Vagina (tissue), 2 donors: ENCODE measurements at regions not wholly inside any gene's neighbourhood (a gene's known extent, or its start where the extent isn't known, plus 50 kb on each side); places are given as distances from the start of the nearest gene placed in this dataset.

Source experiments
- CTCF ChIP-seq, 3 experiments: fragments of 450-650 bp in 2 of 3; fragments of 200-600 bp in 1 of 3; sonication (generic) in 1 of 3; IDR thresholded peaks; one replicate each; pipeline ENCODE4 v1.5.1; 2017 to 2019; ENCODE audit warnings: antibody characterized with exemption in 3 of 3, mild to moderate bottlenecking in 2 of 3, moderate library complexity in 2 of 3
- POLR2A ChIP-seq, 2 donors: fragments of 450-650 bp; IDR thresholded peaks; one replicate each; pipeline ENCODE4 v1.6.1; 2017; ENCODE audit warnings: antibody characterized with exemption in 2 of 2, mild to moderate bottlenecking in 2 of 2, moderate library complexity in 2 of 2
- POLR2AphosphoS5 ChIP-seq, 2 donors: sonication (generic); formaldehyde crosslinking; IDR thresholded peaks; one replicate each; pipeline ENCODE4 v1.9.0; 2017; ENCODE audit warnings: antibody characterized with exemption in 2 of 2, mild to moderate bottlenecking in 2 of 2, low read depth in 1 of 2; ENCODE audit not compliant: insufficient read depth in 1 of 2

DNA sequence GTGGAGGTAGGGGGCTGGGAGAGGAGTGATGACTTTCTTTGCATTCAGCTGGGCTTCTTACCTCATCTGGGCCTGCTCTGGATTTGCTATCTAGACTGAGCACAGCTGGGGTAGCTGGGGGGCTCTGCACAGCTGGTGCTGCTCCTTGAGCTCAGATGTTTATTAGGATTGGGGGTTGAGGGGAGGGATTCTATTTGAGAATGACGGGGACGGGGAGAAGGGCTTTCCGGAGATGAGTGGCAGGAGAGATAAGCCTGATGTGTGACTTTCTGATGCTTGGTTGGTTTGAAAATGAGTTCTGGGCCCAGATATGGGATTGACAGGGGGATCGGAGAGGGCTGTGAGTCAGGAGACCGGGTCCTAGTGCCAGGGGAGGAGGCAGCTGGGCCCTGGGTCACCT, 146.1 kb upstream of the CSF3R start:
- TF ChIP-seq CTCF (IDR thresholded peaks at IDR 0.05) (no peak), POLR2A (IDR thresholded peaks at IDR 0.05) (no peak), POLR2AphosphoS5 (IDR thresholded peaks at IDR 0.05; ENCODE audit: insufficient read depth in 1 of 2, low read depth in 1 of 2) (no peak)
